ENCODE measurements at regions not wholly inside any gene's neighbourhood (a gene's known extent, or its start where the extent isn't known, plus 50 kb on each side); places are given as distances from the start of the nearest gene placed in this dataset.
"Not testable (repeated sequence)": the region's sequence is repeated elsewhere in the genome, so short reads cannot be mapped to it uniquely, and the experiment has no call there.

DNA sequence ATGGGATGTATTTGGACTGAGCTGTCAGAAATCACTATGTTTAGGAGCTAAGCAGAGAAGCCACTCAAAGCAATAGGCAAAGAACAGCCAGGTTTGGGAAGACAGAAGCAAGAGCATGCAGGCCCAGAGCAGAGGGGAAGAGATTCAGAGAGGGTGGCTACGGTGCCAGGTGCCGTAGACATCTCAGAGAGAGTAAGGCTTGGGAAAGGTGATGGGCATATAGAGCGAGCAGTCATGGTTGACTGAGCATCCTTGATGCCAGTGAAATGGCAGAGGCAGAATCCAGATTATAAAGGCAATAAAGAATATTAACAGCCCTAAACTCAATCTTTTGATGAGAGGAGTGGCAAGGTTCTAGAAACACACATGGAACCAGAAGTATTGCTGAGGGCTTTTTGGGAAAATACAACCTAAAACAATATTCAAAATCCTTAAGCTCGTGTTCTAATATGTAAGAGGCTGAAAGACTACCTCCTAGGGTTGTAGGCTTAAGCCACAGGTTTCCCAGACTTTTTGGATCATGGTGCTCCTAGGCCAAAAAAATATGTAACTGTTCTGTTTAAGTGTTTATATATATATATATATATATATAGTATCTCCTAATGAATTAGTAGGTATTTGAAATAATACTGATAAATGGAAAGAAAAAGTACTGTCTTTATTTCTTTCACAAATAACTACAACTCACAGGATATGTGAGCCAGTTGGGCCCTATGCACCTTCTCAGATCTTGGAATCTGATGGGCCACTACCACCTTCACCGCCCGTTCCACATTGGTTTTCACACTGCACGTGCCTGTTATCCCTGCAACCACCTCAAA lies 113.3 kb downstream of the MYCN start:
- no peak for DNase-seq

DNA sequence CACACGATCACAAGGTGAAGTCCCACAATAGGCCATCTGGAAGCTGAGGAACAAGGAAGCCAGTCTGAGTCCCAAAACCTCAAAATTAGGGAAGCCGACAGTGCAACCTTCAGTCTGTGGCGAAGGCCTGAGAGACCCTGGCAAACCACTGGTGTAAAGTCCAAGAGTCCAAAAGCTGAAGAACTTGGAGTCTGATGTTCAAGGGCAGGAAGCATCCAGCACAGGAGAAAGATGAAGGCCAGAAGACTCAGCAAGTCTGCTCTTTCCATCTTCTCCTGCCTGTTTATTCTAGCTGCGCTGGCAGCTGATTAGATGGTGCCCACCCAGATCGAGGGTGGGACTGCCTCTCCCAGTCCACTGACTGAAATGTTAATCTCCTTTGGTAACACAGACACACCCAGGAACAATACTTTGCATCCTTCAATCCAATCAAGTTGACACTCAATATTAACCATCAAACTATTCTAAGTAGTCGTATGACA lies 112.3 kb downstream of the MYCN start:
- DNase-seq, result not testable (repeated sequence)

DNA sequence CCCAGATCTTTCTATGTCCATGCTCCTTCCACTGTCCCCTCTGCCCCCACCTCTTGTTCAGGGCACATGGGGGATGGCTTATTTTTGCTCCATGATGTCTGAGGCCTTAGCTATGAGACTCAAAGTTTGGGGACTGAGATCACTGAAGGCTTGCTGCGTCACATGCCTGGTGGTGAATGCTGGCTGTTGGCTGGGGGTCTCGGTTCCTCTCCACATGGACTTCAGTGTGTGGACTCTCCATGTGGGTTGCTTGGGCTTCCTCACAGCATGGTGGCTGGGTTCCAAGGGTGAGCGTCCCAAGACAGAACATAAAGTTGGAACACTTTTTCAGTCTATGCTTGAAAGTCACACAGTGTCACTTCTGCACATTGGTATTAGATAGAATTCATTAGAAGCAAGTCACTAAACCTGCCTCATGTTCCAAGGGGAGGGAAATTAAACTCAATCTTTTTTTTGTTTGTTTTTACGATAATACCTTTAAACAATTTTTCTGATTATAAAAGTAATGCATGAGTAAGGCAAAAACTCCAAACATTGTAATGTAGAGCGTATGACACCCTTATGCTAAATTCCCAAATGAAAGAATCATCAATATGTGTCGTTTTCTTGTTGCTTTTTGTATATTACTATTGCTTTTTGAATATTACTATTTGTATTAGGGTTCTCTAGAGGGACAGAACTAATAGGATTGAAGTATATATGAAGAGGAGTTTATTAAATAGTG lies 111.7 kb downstream of the MYCN start:
- no peak for DNase-seq

DNA sequence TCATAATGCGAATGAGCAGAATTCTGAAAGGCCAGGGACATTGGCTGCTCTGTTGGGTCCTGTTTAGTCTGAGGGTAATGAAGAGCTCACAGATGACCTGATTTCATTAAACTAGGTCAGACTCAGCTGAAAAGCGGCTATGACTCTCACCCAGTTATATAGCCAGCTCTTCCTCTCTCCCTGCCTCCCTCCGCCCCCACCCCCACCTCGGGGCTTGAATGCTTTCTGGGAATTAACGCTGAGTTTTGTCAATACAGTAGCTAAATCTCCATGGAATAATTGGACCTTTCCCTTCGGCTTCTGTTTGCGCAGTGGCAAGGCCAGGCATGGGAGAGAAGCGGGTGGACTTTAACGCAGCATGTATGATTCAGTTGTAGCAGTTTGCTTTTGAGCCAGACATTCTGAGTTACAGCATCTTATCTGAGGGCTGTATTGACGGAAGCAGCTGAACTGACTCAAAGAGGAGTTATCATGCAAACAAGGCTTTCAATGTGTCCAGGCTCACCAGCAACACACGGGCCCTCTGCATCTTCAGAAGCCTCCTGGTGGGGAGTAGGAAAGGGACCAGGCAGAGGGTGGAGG lies 110.6 kb downstream of the MYCN start:
- no peak for DNase-seq

DNA sequence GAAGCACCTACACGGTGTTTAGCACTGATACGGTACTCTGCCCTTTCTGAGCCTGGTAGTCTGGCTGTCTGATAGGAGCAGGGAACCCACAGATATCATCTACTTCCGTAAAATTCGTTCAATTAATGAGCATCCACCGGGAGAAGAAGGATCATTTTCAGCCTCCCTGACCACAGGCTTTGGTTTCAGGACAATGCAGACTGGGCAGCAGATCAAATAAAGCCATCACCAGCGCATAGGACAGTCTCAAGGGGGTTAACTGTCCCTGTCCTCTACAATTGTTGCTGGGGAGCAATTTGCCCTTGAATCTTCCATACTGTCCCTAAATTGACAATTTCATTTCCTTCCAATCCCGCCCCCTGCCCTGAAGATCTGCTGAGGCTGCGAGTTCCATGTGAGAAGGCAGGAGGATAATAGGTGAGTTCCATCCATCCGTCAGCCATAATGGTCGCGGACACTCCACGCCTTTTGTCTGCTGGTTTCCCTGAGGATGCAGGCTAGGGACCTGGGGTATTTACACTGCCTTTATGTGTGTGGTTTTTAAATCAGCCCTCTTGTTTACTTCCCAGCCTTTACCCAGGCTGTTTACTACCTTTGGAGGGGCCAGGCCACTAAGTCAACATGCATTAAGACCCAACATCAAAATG lies 110.0 kb downstream of the MYCN start:
- peak; percentile 47 for DNase-seq

DNA sequence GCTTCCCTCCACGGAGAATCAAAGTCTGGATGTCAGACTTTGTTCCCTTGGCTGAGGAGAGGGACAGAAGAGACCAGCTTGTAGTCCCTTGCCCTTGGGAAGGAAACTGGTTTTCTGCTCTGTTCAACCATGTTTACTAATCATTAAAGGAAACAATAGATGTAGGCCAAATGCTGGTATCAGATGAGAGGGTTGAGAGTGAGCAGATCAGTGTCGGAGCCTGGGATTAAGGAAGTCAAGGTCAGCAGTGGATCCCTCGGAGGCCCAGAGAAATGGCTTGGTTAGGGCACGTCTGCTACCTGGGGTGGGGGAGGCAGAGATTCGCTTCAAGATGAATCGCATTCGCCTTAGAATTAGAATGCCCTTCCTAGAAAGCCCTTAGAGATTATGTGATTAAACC lies 109.1 kb downstream of the MYCN start:
- DNase-seq, result no peak

DNA sequence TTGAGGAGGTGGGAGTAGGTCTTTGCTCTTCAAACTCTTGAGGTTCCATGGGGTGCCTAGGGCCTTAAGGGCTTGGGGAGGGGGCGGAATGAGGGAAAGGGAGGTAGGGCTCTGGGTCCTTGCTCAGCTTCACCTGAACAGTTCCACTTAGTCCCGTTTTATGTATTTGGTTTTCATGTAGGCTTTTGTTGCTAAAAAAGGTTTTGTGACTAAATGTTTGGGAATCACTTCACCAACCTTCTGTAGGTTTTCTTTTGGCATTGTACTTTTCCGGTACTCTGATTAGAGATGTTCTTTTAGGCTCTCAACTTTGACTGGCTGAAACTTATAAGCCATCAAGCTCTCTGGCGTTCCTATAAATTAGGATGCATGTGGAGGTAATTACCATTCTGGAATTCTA lies 108.1 kb downstream of the MYCN start:
- no peak for DNase-seq

DNA sequence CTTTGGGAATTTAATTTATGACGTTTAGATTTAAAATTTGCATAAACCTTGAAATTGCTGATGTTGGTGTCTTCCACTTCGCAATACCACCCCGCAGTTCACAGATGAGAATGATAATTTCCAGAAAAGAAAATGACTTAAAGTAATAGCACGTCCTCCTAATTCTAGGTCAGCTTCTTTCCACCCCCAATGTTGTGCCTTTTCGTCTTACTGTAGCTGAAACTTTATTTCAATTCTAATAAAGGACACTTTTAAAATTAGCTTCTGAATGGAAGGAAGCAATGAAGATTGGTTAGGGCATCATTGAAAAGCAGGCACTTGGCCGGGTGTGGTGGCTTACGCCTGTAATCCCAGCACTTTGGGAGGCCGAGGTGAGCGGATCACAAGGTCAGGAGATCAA lies 107.4 kb downstream of the MYCN start:
- DNase-seq, result no peak

DNA sequence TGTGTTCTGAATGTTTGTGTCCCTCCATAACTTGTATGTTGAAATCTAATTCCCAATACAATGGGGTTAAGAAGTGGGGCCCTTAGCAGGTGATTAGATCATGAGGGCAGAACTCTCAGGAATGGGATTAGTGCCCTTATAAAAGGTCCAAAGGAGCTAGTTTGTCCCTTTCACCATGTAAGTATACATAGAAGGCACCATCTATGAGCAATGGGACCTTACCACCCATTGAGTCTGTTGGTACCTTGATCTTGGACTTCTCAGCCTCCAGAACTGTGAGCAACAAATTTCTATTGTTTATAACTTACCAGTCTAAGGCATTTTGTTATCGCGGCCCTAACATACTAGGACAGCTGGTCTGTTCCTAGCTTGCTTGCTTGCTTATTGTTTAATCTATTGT lies 106.3 kb downstream of the MYCN start:
- DNase-seq, result no peak

DNA sequence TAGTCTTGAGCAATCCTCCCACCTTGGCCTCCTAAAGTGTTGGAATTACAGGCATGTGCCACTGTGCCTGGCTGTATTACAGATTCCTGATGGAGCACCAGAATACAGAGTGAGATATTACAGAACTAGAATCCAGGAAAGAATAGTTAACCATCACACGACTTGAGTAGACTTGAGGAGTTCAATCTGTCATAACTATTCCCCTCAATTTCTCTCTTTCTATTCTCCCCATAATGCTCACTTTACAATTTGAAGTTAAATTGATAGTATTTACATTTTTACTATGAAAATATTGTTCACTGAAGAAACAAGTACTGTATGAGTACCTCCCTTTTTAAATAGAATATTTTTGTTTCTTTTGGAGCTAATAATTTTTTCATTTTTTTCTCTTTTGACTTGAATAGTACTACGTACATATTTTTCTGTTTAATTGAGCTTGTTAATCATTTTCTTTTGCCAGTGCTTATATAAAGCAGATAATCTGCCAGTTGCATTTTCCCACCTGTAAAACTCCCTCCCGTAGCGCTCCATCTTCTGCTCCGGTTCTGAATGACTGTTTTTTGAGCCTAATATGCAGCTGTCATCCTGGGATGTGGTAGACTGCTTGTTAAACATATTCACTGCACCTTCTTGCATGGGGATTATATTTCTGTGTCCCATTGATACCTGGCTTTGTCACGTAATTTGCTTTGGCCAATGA lies 105.5 kb downstream of the MYCN start:
- no peak for DNase-seq

DNA sequence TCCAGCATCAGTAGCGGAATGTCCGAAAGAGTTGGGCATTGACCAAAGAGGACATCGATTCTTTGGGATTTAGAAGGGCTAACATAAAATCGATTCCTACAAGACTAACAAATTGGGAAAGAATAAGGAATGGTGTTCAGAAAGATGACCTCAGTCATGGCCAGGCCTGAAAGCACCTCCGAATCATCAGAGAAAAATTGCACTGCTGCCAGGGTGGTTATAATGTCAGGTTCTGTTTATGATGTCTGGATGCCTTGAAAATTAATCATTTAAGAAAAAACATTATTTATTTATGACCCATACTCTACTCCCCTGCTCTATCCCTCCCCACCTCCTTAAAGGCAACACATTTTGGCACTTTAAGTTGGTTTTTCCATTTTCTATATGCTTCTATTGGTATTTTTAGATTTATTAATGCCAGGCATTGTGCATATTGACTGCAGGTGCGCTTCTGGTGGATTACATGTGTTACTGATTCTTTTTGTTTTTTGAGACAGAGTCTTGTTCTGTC lies 104.7 kb downstream of the MYCN start:
- no peak for DNase-seq

DNA sequence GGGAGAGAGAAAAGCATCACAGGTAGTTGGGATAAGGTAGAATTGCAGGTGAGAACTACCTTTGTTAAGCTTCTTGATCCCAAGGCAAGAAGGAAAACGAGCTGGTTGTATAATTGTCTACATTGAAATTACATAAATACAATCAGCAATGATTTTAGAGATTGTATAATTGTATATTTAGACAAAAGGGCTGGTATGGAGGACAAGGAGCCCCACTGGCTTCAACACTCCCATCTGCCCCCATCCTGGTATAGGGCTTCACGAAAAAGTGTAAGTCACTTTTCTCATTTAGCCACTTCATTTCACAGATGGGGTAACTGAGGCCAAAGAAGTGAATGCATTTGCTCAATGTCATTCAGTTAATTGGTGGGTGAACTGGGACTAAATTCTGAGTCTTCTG lies 103.3 kb downstream of the MYCN start:
- DNase-seq, result no peak

DNA sequence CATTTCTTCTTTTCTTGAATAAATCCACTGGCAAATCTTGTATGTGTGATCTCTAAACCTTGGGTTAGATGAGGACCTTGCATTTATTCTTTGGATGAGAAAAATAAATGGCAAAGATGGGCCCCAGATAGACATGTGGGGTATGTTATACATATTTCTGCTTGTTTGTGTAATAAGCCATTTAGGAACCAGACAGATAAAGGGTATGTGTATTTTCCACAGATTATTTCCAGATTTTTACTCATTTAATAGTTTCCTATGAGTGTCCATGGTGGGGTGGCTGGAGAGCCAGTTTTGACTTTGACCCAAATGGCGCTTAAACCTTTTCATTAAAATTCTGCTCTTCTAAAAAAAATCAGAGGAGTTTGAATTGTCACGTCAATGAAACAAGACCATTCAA lies 102.8 kb downstream of the MYCN start:
- no peak for DNase-seq

DNA sequence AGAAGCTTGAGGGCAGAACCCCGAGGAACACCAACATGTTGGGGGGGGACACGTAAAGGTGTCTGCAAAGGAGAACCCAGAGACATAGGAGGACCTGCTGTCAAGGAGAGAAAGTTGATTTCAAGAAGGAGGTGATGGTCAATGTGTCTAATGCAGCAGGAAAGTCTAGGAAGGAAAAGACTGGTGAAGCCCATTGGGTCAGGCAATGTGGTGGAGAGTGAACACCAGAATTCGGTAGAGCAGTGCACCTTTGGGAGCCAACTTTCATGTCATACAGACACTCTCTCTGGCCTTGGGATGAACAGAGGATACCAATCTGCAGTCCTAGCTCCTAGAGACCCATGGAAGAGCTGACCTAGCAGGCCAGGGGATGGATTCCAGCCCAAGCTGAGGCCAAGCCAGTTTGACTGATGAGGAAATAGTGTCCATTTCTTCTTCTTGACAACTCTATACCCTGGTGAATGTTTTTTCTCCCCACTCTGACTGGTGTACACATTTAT lies 101.9 kb downstream of the MYCN start:
- DNase-seq, result no peak

DNA sequence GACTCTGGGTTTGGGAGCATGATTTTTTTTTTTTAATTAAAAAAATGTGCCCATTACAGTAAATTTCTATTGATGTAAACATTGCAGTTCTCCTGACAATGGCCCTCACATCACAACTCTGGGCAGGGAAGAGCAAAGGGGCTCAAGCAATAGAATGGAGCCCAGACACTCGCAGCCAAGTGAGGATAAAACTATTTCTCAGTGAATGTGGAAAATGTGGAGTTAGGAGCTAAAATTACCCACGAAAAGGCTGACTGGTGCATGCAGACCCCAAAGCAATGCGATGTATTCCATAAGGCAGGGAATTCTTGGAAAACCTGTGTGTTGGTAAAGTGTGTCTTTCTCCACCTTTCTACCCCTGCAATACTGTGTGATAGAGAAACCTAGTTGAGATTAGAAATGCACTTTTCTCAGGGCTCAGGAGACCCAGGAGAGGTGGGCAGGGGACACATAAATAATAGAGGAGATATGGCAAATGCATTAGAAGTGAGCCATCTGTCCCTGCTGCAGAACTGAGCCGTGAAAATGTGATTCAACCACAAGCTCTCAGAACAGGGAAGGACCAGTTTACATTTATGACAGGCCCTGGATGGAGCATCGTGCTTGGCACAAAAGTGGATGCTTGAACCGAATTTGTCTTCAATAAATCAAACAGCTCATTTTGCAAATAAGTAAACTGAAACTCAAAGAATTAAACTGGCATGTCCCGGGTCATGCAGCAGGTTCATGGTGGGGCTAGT lies 100.1 kb downstream of the MYCN start:
- DNase-seq, result peak; percentile 91

DNA sequence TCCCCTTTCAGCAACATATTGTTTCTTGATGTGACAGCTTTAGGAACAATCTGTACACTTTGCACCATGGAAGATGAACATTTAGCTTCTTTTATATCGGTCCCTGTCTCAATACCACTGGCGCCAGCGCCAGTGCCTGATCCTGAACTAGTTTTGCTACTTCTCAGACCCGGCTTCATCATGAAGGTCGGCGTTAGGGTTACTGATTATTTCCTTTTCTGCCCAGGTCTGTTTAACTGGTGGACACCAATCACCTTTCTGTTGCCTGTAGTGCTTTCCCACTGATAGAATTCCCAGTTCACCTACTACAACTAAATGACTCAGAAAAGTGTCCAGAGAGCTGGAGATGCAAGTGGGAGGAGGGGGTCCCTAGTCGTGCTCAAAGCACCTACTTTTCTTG lies 99.5 kb downstream of the MYCN start:
- no peak for DNase-seq

DNA sequence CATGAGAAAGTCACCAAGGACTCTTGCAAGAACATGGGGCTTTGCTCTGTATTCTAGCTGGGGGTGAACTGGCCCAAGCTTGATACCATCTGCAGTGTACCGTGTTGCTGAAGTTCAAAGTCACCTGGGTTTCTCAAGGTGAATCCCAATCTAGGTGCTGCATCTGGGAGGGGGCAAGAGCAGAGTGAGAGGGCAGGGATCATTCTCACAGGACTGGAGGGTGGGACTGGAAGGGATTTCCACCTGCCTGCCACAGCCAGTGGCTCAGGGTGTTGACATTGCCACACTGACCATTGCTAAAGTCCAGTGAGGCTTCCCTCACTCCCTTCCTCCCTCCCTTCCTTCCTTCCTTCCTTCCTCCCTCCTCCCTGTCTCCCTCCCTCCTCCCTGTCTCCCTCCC lies 98.7 kb downstream of the MYCN start:
- DNase-seq, result no peak

DNA sequence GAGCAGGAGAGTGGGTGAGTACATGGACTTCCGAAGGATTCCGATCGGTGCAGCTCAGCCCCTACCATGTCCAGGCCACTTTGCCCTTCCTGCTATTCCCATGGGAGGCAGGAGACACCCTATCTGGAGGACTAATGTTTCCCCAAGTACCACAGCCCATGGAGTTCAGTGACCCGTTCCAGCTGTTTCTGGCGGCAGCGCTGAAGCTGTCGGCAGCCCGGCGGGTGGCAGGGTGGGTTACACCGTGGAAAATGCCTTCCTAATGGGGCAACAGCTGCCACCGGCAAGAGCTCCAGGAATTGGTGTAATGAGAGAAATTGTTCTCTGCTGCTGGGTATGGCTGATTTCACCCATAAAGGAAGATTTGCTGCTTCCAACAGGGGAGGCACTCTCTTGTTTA lies 98.3 kb downstream of the MYCN start:
- no peak for DNase-seq

DNA sequence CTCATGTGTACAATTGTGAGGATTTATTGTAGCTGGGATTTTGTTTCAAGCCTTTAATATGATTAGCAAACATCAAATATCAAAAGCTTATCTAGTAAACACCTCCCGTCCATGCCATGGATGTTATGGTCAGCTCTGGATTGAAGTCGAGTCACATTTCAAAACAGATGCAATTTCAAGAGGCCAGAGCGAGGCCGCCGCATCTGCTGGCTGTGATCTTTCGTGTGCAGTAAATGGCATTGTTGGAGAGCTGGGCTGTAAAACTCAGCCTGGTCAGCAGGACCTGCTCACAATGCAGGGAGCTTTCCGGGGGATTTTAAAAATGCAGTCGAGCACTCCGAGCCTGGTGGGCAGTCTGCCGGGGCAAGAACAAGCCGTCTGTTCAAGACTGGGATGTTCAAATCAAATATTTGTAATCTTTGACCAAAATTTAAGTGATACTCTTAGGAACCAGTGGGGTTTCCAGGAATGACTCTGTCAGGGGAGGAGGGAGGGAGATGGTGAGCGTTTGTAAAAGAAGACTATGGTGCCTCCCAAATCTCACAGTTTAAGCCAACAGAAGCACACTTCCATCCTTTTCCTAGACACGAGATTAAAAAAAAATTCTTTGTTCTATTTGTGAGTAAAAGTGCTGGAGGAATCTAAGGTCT lies 97.6 kb downstream of the MYCN start:
- DNase-seq, result no peak

DNA sequence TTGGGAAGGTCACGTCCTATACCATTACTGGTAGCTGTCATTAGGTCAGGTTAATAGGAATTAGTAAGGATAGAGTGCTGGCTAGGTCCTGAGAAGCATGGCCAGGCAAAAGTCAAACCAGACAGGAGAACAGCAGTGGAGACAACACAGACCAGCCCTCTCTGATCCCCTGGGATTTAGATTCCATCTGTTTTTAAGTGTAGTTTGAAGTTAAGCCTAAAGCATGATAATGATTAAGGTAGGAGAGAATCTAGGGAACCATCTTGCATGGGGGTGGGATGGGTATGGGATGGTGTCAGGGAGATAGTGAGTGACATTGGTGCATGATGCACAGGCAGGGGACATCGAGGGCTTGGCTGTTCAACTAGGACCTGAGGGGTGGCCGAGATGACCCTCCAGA lies 96.6 kb downstream of the MYCN start:
- no peak for DNase-seq

Measured in NCI-H187 treated with DMSO at 0.1 percent for 48 hours (cell line).